ENCODE measurements at regions not wholly inside any gene's neighbourhood (a gene's known extent, or its start where the extent isn't known, plus 50 kb on each side); places are given as distances from the start of the nearest gene placed in this dataset.

DNA sequence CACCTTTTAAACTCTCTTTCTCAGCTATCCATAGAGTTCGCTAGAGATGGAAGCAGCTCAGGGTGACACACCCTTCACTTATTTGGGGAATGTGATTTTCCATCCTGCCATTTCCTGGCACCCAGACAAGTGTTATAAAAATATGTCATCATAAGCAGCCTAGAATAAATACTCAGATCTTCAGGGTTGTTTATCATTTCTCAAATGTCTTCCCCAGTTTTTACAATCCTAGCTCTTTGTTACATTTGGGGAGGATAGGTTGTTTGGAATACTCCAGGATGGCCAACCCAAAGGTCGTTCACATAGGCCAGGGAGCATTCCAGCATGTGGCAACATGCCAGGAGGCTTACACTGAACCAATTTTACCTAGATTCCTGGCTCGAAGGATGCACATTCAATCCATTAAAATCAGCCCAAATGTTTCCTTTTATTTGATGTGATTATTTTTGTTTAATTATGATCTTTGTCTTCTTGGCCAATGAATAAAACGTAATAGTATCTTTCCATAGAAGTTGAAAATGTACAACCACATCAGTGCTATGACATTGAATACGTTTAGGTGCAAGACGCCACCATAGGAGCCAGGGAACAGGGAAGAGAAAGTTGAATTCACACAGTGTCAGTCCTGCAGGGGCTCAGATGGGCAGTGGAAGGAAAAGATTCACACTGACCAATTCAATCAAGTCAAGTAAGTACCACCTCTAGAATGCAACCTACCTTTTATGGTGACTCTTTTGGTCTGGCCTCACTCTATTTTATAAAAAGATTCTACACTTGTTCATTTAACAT, 537.7 kb upstream of the MDFIC2 start:
- intact Hi-C loops (cut with micrococcal nuclease; ENCODE audit: unreplicated experiment) = no loop called here
- Histone ChIP-seq H3K4me3 (ENCODE audit: low read depth, low read length) (no peak overlapping the region), H3K36me3 (ENCODE audit: control insufficient read depth, insufficient read depth, low read length) (no peaks in the 10 kb centered on the region), H3K27me3 (replicated peaks; ENCODE audit: control insufficient read depth, insufficient read depth, low read length) (no peaks in the 10 kb centered on the region), H3K4me1 (no peaks in the 10 kb centered on the region; the same call in 1 of the 2 replicates), H3K9me3 (no peaks in the 10 kb centered on the region)
- POLR2A ChIA-PET = no interaction called here
- no peaks in the 10 kb centered on the region for H3K9me3 Mint-ChIP-seq (ENCODE audit: unreplicated experiment)
- H3K27me3 Mint-ChIP-seq (ENCODE audit: insufficient read depth, unreplicated experiment) = peaks cover 6% of the 10 kb centered on the region
- TF ChIP-seq, protein P1, sequence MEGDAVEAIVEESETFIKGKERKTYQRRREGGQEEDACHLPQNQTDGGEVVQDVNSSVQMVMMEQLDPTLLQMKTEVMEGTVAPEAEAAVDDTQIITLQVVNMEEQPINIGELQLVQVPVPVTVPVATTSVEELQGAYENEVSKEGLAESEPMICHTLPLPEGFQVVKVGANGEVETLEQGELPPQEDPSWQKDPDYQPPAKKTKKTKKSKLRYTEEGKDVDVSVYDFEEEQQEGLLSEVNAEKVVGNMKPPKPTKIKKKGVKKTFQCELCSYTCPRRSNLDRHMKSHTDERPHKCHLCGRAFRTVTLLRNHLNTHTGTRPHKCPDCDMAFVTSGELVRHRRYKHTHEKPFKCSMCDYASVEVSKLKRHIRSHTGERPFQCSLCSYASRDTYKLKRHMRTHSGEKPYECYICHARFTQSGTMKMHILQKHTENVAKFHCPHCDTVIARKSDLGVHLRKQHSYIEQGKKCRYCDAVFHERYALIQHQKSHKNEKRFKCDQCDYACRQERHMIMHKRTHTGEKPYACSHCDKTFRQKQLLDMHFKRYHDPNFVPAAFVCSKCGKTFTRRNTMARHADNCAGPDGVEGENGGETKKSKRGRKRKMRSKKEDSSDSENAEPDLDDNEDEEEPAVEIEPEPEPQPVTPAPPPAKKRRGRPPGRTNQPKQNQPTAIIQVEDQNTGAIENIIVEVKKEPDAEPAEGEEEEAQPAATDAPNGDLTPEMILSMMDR (IDR thresholded peaks at IDR 0.05; ENCODE audit: insufficient read depth in 1 of 2, low read depth in 1 of 2, low read length in 1 of 2, severe bottlenecking in 1 of 2, unreplicated experiment in 1 of 2) = no peak
- CTCF ChIA-PET = no interaction called here
- BruUV-seq (replicated peaks) = no TSS peak
- no peak overlapping the region for H3K4me3 Mint-ChIP-seq (ENCODE audit: unreplicated experiment)
- no peak overlapping the region for H3K27ac Mint-ChIP-seq (ENCODE audit: unreplicated experiment)
- H3K4me1 Mint-ChIP-seq (ENCODE audit: low read depth, unreplicated experiment) = no peaks in the 10 kb centered on the region
- DNase-seq = no peak
- H3K36me3 Mint-ChIP-seq (ENCODE audit: insufficient read depth, unreplicated experiment) = no peaks in the 10 kb centered on the region

DNA sequence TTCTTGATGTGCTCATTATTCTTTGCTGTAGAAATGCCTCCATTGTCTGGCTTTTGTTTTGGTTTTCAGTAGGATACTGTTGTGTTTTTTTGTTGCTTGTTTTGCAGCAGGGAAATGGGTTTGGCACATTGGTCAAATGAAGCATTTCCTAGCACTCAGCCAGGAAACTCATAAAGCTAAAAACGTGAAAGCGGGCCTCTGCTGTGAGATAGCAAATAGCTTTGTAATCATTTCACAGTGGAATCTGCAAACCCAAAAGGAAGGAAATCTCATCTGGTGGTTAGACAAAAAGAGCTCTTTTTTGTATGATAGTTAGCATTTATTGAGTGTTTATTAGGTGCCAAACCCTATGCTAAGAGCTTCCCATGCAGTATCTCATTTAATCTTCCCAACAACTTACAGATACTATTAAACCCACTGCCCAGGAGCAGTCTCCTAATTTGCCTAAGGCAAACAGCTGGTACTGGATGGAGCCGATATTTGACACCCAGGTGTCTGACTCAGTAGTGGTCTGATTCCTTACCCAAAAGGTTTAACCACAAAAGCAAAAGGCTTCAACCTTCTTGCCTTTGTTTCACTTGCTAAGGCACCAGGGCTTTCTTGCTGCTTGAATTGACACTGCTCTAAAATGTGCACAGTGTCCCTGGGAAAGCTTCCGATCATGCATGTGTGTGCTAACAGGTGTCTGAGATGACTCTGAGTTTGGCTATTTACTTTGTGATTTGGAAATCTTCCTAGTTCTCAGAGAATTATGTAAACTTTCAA, 527.9 kb upstream of the MDFIC2 start:
- H3K27ac Mint-ChIP-seq (ENCODE audit: unreplicated experiment) = no peak overlapping the region
- intact Hi-C loops (cut with micrococcal nuclease; ENCODE audit: unreplicated experiment) = no loop called here
- DNase-seq = no peak
- POLR2A ChIA-PET = interaction anchor here (0.7 kb wide), 1 partner anchor 18 kb away, joined by 3 read pairs; no protein-coding TSS in a partner anchor
- H3K9me3 Mint-ChIP-seq (ENCODE audit: unreplicated experiment) = no peaks in the 10 kb centered on the region
- H3K27me3 Mint-ChIP-seq (ENCODE audit: insufficient read depth, unreplicated experiment) = peaks cover 21% of the 10 kb centered on the region
- H3K36me3 ChIP-seq (ENCODE audit: control insufficient read depth, insufficient read depth, low read length) = no peaks in the 10 kb centered on the region
- H3K4me1 ChIP-seq = no peaks in the 10 kb centered on the region
- CTCF ChIA-PET = no interaction called here
- H3K9me3 ChIP-seq = no peaks in the 10 kb centered on the region
- TF ChIP-seq, protein P1 (IDR thresholded peaks at IDR 0.05; ENCODE audit: insufficient read depth in 1 of 2, low read depth in 1 of 2, low read length in 1 of 2, severe bottlenecking in 1 of 2, unreplicated experiment in 1 of 2) = no peak
- H3K27me3 ChIP-seq (replicated peaks; ENCODE audit: control insufficient read depth, insufficient read depth, low read length) = no peaks in the 10 kb centered on the region
- H3K4me3 Mint-ChIP-seq (ENCODE audit: unreplicated experiment) = no peak overlapping the region
- H3K36me3 Mint-ChIP-seq (ENCODE audit: insufficient read depth, unreplicated experiment) = no peaks in the 10 kb centered on the region
- BruUV-seq (replicated peaks) = no TSS peak
- H3K4me3 ChIP-seq (ENCODE audit: low read depth, low read length) = no peak overlapping the region
- no peaks in the 10 kb centered on the region for H3K4me1 Mint-ChIP-seq (ENCODE audit: low read depth, unreplicated experiment)

GRCh38 chr3:70833239-70833960, 521.0 kb upstream of the MDFIC2 start:
- TF ChIP-seq, protein P1 (IDR thresholded peaks at IDR 0.05; ENCODE audit: insufficient read depth in 1 of 2, low read depth in 1 of 2, low read length in 1 of 2, severe bottlenecking in 1 of 2, unreplicated experiment in 1 of 2) = no peak
- H3K36me3 Mint-ChIP-seq (ENCODE audit: insufficient read depth, unreplicated experiment) = no peaks in the 10 kb centered on the region

More at GRCh38 chr3:70833239-70833960, 521.0 kb upstream of the MDFIC2 start:
- BruUV-seq (replicated peaks) = no TSS peak
- no peak for DNase-seq
- POLR2A ChIA-PET = no interaction called here
- Mint-ChIP-seq H3K27ac (ENCODE audit: unreplicated experiment) (no peak overlapping the region), H3K4me1 (ENCODE audit: low read depth, unreplicated experiment) (no peaks in the 10 kb centered on the region), H3K9me3 (ENCODE audit: unreplicated experiment) (no peaks in the 10 kb centered on the region), H3K27me3 (ENCODE audit: insufficient read depth, unreplicated experiment) (peaks cover 16% of the 10 kb centered on the region), H3K4me3 (ENCODE audit: unreplicated experiment) (no peak overlapping the region)
- Histone ChIP-seq H3K4me1 (no peaks in the 10 kb centered on the region), H3K4me3 (ENCODE audit: low read depth, low read length) (no peak overlapping the region), H3K36me3 (ENCODE audit: control insufficient read depth, insufficient read depth, low read length) (no peaks in the 10 kb centered on the region), H3K9me3 (no peaks in the 10 kb centered on the region), H3K27me3 (replicated peaks; ENCODE audit: control insufficient read depth, insufficient read depth, low read length) (no peaks in the 10 kb centered on the region; the same call in 1 of the 2 replicates)
- CTCF ChIA-PET = no interaction called here
- intact Hi-C loops (cut with micrococcal nuclease; ENCODE audit: unreplicated experiment) = no loop called here

Data from Caco-2 (cell line).